Liver (tissue), 8 donors: ENCODE measurements at regions not wholly inside any gene's neighbourhood (a gene's known extent, or its start where the extent isn't known, plus 50 kb on each side); places are given as distances from the start of the nearest gene placed in this dataset.

Experiments used
- DNase-seq: peaks from one replicate; pipeline ENCODE4 v3.0.0-alpha.2; 2017; ENCODE audit warnings: low spot score
- H3K27ac ChIP-seq, 2 donors: one replicate each; pipeline ENCODE4 v1.7.0; 2013; ENCODE audit warnings: inconsistent platforms in 2 of 2, low read length in 2 of 2, control low read depth in 1 of 2, low read depth in 1 of 2, mild to moderate bottlenecking in 1 of 2
- H3K27me3 ChIP-seq, 4 donors: one replicate each; pipeline versions ENCODE4 v1.6.1 to v1.7.0; 2013; ENCODE audit warnings: low read length in 3 of 4, inconsistent platforms in 1 of 4, mild to moderate bottlenecking in 1 of 4, moderate library complexity in 1 of 4; ENCODE audit not compliant: control insufficient read depth in 4 of 4, insufficient read depth in 4 of 4
- H3K36me3 ChIP-seq, 4 donors: one replicate each; pipeline versions ENCODE4 v1.6.1 to v1.7.0; 2013; ENCODE audit warnings: low read length in 3 of 4, mild to moderate bottlenecking in 3 of 4, low read depth in 1 of 4, moderate library complexity in 1 of 4; ENCODE audit not compliant: control insufficient read depth in 4 of 4, insufficient read depth in 3 of 4
- H3K4me1 ChIP-seq, 4 donors: one replicate each; pipeline versions ENCODE4 v1.6.1 to v1.7.0; 2013; ENCODE audit warnings: low read length in 3 of 4, mild to moderate bottlenecking in 3 of 4, moderate library complexity in 1 of 4; ENCODE audit not compliant: control insufficient read depth in 4 of 4, insufficient read depth in 4 of 4
- H3K4me3 ChIP-seq, 3 donors: one replicate each; pipeline versions ENCODE4 v1.6.1 to v1.7.0; 2013; ENCODE audit warnings: low read length in 3 of 3, control low read depth in 1 of 3, low read depth in 1 of 3, mild to moderate bottlenecking in 1 of 3
- H3K9ac ChIP-seq, 2 donors: one replicate each; pipeline ENCODE4 v1.7.0; 2013; ENCODE audit warnings: low read length in 2 of 2, mild to moderate bottlenecking in 2 of 2, moderate library complexity in 2 of 2, control low read depth in 1 of 2, low read depth in 1 of 2
- H3K9me3 ChIP-seq, 4 donors: one replicate each; pipeline versions ENCODE4 v1.6.1 to v1.7.0; 2013; ENCODE audit warnings: low read length in 3 of 4; ENCODE audit not compliant: control insufficient read depth in 4 of 4
- ATF3 ChIP-seq: IDR thresholded peaks from 2 replicates; pipeline ENCODE4 v1.6.1; 2016; ENCODE audit warnings: antibody characterized with exemption
- CTCF ChIP-seq: fragments of 150-350 bp; IDR thresholded peaks from 2 replicates; pipeline ENCODE4 v1.5.1; 2017; ENCODE audit warnings: improper control_type of control experiment, low read depth, low read length; ENCODE audit not compliant: missing input control
- EGR1 ChIP-seq, 2 donors: IDR thresholded peaks; 2 replicates each; pipeline ENCODE4 v1.6.1; 2016 to 2018; ENCODE audit warnings: antibody characterized with exemption in 2 of 2, low read depth in 2 of 2
- FOXA1 ChIP-seq: IDR thresholded peaks from 2 replicates; pipeline ENCODE4 v1.6.1; 2016; ENCODE audit warnings: antibody characterized with exemption
- FOXA2 ChIP-seq: IDR thresholded peaks from 2 replicates; pipeline ENCODE4 v1.6.1; 2016; ENCODE audit warnings: antibody characterized with exemption
- GABPA ChIP-seq, 2 donors: IDR thresholded peaks in 1 of 2; conservative IDR thresholded peaks in 1 of 2; 2 replicates each; pipeline ENCODE4 v1.6.1; 2016; ENCODE audit warnings: antibody characterized with exemption in 2 of 2, mild to moderate bottlenecking in 1 of 2, moderate library complexity in 1 of 2
- HNF4A ChIP-seq, 2 donors: conservative IDR thresholded peaks; 2 replicates each; pipeline ENCODE4 v1.6.1; 2016; ENCODE audit warnings: antibody characterized with exemption in 2 of 2, mild to moderate bottlenecking in 2 of 2
- HNF4G ChIP-seq: IDR thresholded peaks from 2 replicates; pipeline ENCODE4 v1.6.1; 2016; ENCODE audit warnings: antibody characterized with exemption
- JUND ChIP-seq, 2 donors: IDR thresholded peaks; 2 replicates each; pipeline ENCODE4 v1.6.1; 2016; ENCODE audit warnings: antibody characterized with exemption in 2 of 2
- MAX ChIP-seq: IDR thresholded peaks from 2 replicates; pipeline ENCODE4 v1.6.1; 2016; ENCODE audit warnings: antibody characterized with exemption
- NR2F2 ChIP-seq: IDR thresholded peaks from 2 replicates; pipeline ENCODE4 v1.6.1; 2016; ENCODE audit warnings: antibody characterized with exemption
- RAD21 ChIP-seq, 2 donors: IDR thresholded peaks; 2 replicates each; pipeline ENCODE4 v1.6.1; 2016; ENCODE audit warnings: antibody characterized with exemption in 2 of 2, mild to moderate bottlenecking in 2 of 2
- REST ChIP-seq: IDR thresholded peaks from 2 replicates; pipeline ENCODE4 v1.6.1; 2016; ENCODE audit warnings: antibody characterized with exemption, mild to moderate bottlenecking
- RXRA ChIP-seq, 2 donors: IDR thresholded peaks; 2 replicates each; pipeline ENCODE4 v1.6.1; 2017 to 2018; ENCODE audit warnings: antibody characterized with exemption in 2 of 2, mild to moderate bottlenecking in 1 of 2
- SP1 ChIP-seq: IDR thresholded peaks from 2 replicates; pipeline ENCODE4 v1.6.1; 2018; ENCODE audit warnings: antibody characterized with exemption, mild to moderate bottlenecking
- TAF1 ChIP-seq: conservative IDR thresholded peaks from 2 replicates; pipeline ENCODE4 v1.6.1; 2016; ENCODE audit warnings: antibody characterized with exemption, mild to moderate bottlenecking
- YY1 ChIP-seq: IDR thresholded peaks from 2 replicates; pipeline ENCODE4 v1.6.1; 2016; ENCODE audit warnings: antibody characterized with exemption, mild to moderate bottlenecking
- ZBTB33 ChIP-seq: IDR thresholded peaks from 2 replicates; pipeline ENCODE4 v1.6.1; 2016; ENCODE audit warnings: antibody characterized with exemption
- WGBS: extraction: QIAGEN DNeasy Blood & Tissue Kit; methylation state at CpG from one replicate; pipeline ENCODE4 v1.1.7; 2013; 5-methylcytosine and 5-hydroxymethylcytosine counted together
- donor health status: healthy.
- donor health status: healthy.
- donor health status: healthy.
- donor health status: healthy.
- donor health status: healthy.

- TF ChIP-seq ZBTB33 = no peak
- TF ChIP-seq GABPA (IDR thresholded peaks at IDR 0.05 in 1 of 2, conservative IDR thresholded peaks at IDR 0.05 in 1 of 2) = no peak
- no peak for TF ChIP-seq FOXA2
- TF ChIP-seq ATF3 = no peak
- no peak for TF ChIP-seq EGR1 (IDR thresholded peaks at IDR 0.05; ENCODE audit: low read depth in 2 of 2)
- no peak for TF ChIP-seq TAF1
- no peak for TF ChIP-seq RAD21 (IDR thresholded peaks at IDR 0.05)
- TF ChIP-seq YY1 = no peak
- no peak for TF ChIP-seq HNF4A (conservative IDR thresholded peaks at IDR 0.05)
These were observed 896.9 kb downstream of the KCNA4 start (continued) for GRCh38 chr11:29119707-29120618.

GRCh38 chr11:29119116-29119515, 897.7 kb downstream of the KCNA4 start:
- H3K27ac ChIP-seq = no peak overlapping the region
- DNase-seq = no peak
- H3K4me1 ChIP-seq = no peaks in the 10 kb centered on the region
- no peaks in the 10 kb centered on the region for H3K9me3 ChIP-seq
- no peak overlapping the region for H3K9ac ChIP-seq
- H3K36me3 ChIP-seq = no peaks in the 10 kb centered on the region
- 88% methylated on average over 1 of the region's 1 CpG for WGBS
- TF ChIP-seq SP1 (no peak), MAX (no peak), JUND (IDR thresholded peaks at IDR 0.05) (no peak), GABPA (IDR thresholded peaks at IDR 0.05 in 1 of 2, conservative IDR thresholded peaks at IDR 0.05 in 1 of 2) (no peak), EGR1 (IDR thresholded peaks at IDR 0.05; ENCODE audit: low read depth in 2 of 2) (no peak), RXRA (IDR thresholded peaks at IDR 0.05) (no peak), RAD21 (IDR thresholded peaks at IDR 0.05) (no peak), ZBTB33 (no peak), ATF3 (no peak), FOXA2 (no peak), TAF1 (no peak), NR2F2 (no peak), CTCF (no peak), HNF4A (conservative IDR thresholded peaks at IDR 0.05) (no peak), YY1 (no peak), REST (no peak), HNF4G (no peak), FOXA1 (no peak)
- no peak overlapping the region for H3K4me3 ChIP-seq
- H3K27me3 ChIP-seq = no peaks in the 10 kb centered on the region
